ENCODE measurements at regions not wholly inside any gene's neighbourhood (a gene's known extent, or its start where the extent isn't known, plus 50 kb on each side); places are given as distances from the start of the nearest gene placed in this dataset.
"Not testable (repeated sequence)": the region's sequence is repeated elsewhere in the genome, so short reads cannot be mapped to it uniquely, and the experiment has no call there.

DNA sequence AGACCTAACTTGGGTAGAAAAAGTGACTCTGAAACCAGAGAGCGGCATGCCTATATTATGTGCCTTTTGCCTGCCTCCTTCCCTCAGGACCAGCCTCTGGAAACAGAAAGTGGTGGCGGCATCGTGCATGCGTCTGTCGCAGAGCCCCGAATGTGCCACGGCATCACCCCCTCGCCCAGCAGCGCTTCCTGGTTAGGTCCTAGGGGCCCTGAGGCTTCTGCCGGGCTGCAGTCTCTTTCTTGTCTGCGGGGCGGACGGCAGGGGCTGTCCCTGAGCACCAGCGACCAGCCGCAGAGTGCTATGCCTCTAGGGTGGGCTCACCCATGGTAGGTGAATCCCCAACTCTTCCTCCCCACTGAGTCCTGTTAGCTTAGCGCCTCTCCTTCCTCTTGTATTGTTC, 68.7 kb downstream of the VSIG4 start:
- DNase-seq = no peak

DNA sequence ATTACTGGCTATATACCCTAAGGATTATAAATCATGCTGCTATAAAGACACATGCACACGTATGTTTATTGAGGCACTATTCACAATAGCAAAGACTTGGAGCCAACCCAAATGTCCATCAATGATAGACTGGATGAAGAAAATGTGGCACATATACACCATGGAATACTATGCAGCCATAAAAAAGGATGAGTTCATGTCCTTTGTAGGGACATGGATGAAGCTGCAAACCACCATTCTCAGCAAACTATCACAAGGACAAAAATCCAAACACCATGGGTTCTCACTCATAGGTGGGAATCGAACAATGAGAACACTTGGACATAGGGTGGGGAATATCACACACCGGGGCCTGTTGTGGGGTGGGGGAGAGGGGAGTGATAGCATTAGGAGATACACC, 72.7 kb downstream of the VSIG4 start:
- DNase-seq = not testable (repeated sequence)

DNA sequence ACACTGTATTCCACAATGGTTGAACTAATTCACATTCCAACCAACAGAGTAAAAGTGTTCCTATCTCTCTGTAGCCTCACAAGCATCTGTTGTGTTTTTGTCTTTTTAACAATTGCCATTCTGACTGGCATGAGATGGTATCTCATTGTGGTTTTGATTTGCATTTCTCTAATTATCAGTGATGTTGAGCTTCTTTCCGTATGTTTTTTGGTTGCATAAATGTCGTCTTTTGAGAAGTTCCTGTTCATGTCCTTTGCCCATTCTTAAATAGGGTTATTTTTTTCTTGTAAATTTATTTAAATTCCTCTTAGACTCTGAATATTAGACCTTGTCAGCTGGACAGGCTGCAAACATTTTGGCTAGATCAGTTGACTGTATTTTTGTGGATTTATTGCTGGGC, 78.2 kb downstream of the VSIG4 start:
- no peak for DNase-seq

DNA sequence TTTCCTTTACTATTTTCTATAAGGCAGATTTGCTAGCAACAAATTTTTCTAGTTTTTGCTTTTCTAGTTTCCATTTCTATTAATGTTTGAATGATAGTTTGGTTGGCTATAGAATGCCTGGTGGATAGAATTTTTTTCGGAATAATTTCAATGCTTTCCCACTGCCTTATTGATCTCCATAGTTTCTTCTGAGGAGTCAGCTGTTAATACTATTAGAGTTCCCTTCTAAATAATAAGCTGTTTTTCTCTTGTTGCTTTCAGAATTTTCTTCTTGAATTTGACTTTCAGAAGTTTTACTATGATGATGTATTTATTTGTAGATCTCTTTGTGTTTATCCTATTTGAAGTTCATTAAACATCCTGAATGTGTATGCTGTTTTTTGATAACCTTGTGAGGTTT, 91.8 kb downstream of the VSIG4 start:
- no peak for DNase-seq

DNA sequence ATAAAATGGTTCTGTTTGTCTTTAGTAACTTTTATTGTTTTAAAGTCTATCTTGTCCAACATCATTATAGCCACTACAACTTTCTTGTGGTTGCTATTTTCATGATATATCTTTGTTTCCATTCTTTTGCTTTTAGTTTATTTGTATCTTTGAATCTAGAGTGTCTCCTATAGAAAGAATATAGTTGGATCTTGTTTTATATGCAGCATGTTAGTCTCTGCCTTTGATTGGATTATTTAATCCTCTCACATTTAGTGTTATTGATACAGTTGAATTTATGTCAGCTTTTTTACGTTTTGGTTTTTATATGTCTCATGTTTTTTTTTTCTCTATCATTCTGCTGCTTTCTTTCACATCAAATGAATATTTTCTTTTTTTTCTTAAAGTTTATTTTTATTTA, 98.1 kb downstream of the VSIG4 start:
- DNase-seq = no peak

DNA sequence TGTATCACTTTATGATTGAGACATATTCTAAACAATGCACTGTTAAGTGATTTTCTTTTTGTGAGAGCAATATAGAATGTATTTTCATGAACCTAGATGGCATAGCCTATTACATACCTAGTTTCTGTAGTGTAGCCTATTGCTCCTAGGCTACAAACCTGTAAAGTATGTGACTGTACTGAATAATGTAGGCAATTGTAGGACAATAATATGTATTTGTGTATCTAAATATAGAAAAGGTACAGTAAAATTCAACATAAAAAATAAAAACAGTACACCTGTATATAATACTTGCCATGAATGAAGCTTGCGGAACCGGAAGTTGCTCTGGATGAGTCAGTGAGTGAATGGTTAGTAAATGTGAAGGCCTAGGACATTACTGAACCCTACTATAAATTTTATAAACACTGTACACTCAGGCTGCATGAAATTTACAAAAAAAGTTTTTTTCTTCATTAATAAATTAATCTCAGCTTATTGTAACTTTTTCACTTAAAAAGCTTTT, 106.7 kb downstream of the VSIG4 start:
- no peak for DNase-seq

DNA sequence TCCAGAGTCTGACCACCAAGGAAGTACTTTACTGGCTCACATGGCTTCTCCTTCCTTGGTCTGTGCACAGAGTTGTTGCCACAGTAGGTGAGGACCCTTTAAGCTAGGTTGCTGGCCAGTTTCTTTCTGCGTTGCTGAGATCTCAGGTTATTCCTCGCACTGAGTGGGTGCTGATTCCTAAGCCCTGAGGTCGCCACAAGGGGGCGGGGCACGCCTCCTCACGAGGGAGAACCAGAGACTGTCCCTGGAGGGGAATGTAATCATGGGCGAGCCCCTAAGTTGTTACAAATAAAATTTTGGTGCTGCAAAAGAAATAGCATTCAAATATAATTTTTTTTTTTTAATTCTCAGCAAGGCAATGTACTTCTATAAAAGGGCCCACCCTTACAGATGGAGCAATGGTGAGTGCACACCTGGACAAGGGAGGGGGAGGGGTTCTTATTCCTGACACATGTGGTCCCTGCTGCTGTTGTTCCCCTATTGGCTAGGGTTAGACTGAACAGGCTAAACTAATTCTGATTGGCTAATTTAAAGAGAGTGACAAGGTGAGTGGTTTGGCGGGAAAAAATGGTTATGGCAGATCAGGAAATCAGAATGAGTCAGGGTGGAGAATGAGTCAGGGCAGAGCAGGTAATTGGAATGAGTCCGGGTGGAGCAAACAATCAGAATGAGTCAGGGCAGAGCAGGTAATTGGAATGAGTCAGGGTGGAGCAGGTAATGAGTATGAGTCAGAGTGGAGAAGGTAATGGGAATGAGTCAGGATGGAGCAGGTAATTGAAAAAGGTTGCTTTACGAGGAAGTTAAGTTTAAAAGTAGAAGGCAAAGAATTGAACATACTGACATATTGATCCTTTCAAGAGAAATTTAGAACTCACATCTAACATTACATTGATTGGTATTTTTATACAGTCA, 107.5 kb downstream of the VSIG4 start:
- DNase-seq = no peak

DNA sequence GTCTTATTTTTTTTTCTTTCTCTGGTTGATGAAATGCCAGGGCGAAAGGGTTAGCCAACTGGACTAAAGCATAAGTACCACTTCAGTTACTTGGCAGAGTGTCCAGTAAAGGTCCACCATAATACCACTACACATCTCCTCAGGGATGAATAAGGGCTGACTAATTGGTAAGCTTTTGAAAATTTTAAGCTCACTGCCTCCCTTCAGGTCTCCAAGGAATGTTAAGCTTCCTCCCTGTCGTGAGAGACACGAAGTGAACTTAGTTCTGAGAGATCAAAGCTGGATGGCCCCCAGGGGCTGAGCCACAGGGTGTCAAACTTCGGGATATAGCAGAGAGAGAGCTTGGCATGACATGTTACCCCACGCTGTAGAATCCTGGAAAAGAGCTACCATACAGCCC, 111.4 kb downstream of the VSIG4 start:
- no peak for DNase-seq

DNA sequence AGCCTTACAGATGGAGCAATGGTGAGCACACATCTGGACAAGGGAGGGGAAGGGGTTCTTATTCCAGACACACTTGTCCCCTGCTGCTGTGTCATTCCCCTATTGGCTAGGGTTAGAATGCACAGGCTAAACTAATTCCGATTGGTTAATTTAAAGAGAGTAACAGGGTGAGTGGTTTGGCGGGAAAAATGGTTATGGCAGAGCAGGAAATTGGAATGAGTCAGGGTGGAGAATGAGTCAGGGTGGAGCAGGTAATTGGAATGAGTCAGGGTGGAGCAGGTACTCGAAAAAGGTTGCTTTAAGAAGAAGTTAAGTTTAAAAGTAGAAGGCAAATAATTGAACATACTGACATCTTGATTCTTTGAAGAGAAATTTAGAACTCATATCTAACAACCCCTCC, 112.5 kb downstream of the VSIG4 start:
- DNase-seq = not testable (repeated sequence)

DNA sequence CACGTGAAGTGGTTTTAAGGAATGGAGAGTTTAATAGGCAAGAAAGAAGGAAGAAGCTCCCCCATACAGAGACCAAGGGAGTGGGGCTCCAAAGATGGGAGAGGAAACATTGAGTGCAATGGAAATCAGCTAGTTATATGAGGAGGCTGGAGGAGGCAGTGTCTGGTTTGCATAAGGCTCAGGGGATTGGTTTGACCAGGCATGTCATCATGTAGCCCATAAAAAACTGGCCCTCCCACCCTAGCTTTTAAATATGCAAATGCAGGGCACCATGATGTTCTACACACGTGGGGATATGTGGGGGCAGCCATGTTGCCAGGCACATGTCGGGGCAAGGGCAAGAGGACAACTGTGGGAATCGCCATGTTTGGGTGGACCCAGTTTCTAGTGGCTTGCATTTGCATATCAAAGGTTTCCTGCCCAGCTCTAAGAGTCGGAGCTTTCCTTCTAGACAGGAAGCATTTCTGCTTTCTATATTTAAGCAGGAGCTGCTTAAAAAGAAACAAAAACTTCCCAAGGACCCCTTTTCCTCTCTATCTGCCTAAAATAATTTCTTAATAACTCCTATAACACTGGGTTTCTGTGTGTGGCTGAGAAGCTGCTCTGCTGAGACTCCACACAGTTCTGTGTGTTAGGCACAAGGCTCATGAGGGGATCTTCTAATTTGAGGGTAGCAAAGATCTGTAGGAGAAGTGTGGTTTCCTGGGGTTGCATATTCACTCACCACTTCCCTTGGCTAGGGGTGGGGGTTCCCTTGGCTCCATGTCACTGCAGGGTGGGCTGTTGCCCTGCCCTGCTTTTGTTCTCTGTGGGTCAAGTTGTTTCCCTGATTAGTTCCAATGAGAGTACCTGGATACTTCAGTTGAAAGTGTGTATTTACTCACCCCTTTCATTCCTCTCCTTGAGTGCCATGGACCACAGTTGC, 113.5 kb downstream of the VSIG4 start:
- DNase-seq = peak; percentile 62

DNA sequence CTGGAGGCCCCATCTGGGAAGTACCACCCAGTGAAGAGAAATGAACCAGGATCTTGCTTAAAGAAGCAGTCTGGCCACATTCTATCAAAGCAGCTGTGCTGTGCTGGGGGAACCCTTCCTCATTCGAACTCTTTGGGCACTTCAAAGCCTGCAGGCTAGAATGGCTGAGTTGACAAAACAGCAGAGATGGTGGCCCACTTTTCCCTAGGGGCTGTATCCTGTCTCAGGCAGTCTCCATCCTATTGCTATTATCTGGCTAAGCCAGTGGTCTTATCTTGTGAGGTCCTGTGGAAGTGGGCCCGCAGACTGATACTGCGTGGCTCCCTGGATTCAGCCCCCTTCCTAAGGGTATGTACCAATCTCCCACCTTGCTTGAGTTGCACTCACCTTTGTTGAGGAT, 114.3 kb downstream of the VSIG4 start:
- no peak for DNase-seq

DNA sequence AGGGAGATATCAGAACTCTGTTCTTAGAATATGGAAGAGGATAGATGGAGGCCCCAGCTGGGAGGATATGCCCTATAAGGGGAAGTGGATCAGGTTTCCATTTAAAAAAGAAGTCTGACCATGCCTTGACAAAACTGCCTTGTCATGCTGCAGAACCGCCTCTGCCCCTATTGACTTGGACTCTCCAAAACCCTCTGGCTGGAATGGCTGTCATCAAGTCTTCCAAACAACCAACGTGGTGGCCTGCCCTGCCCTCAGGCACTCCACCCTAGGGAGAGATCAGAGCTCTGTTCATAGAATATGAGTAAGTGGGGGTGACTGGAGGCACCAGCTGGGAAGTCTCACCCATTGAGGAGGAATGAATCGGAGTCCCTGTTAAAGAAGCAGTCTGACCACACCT, 114.9 kb downstream of the VSIG4 start:
- DNase-seq = no peak

DNA sequence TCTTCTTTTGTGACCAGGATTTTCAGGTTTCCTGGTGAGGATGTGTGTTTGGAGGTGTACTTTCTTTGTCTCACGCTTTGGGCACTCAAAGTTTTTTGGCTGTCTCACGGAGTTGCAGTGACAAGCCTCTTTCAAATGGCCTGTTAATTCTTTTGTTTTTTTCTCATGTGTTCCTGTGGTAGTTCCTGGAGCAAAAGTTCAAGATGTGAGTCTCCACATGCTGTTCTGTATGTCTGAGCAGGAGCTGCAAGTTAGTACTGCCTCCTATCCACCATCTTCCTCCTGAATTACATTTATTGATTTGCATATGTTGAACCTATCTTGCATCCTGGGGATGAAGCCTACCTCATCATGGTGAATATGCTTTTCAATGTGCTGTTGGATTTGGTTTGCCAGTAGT, 118.5 kb downstream of the VSIG4 start:
- no peak for DNase-seq

DNA sequence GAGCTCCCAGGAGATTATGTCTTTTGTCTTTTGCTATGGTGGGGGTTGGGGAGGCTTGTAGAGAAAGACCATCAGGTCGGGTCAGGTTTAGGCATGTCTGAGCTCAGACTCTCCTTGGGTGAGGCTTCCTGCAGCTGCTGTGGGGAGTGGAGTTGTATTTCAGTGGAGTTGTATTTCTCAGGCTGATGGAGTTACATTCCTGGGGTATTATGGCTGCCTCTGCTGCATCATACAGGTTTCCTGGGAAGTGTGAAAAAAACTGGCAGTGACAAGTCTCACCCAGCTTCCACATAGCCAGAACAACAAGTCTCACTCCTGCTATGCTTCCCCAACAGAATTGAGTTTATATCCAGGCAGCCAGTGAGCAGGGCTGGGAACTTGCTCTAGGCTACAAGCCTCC, 119.3 kb downstream of the VSIG4 start:
- DNase-seq = no peak

DNA sequence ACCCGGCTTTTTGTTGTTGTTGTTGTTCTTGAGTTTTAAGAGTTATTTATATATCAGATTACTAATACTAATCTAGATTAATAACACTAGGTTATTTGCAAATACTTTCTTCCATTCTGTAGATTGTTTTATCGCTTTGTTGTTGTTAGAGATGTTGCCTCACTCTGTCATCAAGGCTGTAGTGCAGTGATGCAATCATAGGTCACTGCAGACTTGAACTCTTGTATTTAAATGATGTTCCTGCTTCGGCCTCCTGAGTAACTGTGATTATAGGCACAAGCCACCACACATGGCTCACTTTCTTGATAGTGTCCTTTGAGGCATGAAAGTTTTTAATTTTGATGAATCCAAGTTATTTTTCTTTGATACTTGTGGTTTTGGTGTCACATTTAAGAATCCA, 129.0 kb downstream of the VSIG4 start:
- DNase-seq = no peak

DNA sequence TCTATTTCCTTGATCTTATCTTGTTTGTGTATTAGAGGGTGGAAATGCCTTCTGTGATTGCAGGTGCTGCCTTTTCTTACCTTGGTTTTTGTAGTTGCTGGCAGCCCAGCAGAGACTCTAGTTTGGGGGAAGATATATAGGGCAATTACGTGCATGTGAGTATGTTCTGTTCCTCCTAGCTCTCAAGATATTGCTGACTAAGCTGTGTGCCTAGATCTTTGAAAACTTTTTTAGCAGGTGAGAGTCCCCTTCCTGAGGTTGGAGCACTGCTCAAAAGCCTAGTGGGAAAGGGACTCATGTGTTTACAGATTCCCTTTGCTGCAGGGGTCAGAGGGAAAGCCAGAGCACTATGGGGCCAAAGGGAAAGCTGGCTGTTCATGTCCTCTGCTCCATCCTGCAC, 136.1 kb downstream of the VSIG4 start:
- no peak for DNase-seq

DNA sequence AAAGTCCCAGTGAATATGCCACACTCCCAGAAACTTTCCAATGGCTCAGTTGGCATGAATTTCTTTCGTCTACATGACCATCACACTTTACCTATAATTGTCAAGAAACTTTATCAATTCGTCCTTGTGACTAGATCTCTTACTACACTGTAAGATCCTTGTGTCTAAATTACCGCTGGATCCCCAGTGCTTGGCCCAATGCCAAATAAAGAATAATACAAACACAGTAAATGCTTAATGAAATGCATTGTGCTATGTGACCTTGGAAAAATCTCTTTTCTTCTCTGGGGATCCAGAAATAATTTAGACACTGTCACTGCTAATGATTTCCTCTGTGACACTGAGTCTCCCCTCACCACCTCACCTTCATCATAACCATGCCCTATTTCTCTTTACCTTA, 137.9 kb downstream of the VSIG4 start:
- DNase-seq = no peak

DNA sequence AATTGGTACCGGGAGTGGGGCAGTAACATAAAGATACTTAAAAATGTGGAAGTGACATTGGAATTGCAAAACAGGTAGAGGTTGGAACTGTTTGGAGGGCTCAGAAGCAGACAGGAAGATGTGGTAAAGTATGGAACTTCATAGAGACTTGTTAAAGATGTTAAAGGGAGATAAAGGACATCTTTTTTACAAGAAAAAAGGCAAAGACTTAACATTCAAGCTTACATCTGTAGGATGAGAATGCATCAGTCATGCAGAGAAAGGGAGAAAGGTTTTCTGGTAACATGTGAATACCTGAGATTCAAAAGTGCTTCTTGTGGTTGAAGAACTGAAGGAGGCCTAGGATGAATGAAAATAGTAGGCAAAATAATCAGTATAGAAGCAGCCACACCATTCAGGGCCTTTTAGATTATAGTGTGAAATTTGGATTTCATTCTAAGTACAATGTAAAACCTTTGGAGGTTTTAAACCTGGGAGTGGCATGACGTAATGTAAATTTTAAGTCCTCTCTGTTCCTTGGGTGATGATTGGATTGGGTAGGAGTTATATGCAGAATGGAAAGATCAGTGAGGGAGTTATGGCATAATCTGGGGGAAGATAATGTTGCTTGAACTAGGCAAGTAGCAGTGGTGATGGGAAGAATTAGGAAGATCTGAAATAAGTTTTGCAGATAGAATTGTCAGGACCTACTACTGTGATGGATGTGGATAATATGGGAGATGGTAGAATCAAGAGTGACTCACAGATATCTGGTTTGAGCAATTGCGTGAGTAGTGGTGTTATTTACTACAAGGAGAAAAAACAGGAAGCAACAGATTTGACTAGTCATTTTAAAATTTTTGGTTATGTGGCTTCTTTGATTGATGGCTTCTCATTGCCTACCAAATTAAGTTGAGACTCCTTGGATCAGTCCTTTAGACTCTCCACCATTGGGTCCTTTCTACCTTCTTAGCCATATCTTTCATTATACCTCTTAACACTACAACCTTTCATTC, 138.7 kb downstream of the VSIG4 start:
- DNase-seq = no peak

DNA sequence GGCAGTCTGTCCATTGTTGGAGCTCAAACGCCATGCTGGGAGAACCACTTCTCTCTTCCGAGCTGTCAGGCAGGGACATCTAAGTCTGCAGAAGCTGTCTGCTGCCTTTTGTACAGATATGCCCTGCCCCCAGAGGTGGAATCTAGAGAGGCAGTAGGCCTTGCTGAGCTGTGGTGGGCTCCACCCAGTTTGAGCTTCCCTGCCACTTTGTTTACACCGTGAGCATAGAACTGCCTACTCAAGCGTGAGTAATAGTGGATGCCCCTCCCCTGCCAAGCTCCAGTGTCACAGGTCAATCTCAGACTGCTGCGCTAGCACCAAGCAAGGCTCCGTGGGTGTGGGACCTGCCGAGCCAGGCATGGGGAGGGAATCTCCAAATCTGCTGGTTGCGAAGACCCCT, 145.7 kb downstream of the VSIG4 start:
- DNase-seq = peak; percentile 34

DNA sequence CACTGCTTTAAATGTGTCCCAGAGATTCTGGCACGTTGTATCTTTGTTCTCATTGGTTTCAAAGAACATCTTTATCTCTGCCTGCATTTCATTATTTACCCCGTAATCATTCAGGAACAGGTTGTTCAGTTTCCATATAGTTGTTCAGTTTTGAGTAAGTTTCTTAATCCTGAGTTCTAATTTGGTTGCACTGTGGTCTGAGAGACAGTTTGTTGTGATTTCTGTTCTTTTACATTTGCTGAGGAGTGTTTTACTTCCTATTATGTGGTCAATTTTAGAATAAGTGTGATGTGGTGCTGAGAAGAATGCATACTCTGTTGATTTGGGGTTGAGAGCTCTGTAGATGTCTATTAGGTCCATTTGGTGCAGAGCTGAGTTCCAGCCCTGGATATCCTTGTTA, 148.1 kb downstream of the VSIG4 start:
- DNase-seq = peak; percentile 0

DNA sequence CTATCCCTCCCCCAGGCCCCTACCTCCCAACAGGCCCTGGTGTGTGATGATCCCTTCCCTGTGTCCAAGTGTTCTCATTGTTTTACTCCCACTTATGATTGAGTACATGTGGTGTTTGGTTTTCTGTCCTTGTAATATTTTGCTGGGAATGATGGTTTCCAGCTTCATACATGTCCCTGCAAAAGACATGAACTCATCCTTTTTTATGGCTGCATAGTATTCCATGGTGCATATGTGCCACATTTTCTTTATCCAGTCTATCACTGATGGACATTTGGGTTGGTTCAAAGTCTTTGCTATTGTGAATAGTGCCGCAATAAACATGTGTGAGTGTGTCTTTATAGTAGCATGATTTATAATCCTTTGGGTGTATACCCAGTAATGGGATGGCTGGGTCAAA, 151.7 kb downstream of the VSIG4 start:
- not testable (repeated sequence) for DNase-seq

DNA sequence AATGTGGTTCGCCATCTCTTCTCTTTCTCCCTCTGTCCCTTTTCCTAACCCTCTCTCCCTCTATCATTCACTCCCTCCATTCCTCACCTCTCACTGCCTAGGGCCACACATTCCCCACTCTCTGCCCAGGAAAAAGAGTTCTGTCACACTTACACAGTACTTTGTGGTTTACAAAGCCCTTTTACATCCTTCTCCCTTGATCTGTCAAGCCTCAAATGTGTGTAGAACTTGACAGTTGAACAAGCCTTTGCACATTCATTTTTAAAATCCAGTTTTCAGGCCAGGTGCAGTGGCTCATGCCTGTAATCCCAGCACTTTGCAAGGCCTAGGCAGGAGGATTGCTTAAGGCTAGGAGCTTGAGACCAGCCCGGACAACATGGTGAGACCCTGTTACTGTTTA, 156.3 kb downstream of the VSIG4 start:
- DNase-seq = no peak

All from CD4-positive, alpha-beta T cell treated with Interleukin-21 for 1 hour (primary cell).